GM18508 (cell line): ENCODE measurements at regions not wholly inside any gene's neighbourhood (a gene's known extent, or its start where the extent isn't known, plus 50 kb on each side); places are given as distances from the start of the nearest gene placed in this dataset.
A peak's percentile ranks its signal among the peaks of the same experiment; 100 is the strongest.

Source experiments
- ATAC-seq: cut with Tn5 transposase; IDR thresholded peaks from one replicate; pipeline ENCODE4 v1.9.1; 2021; ENCODE audit warnings: moderate number of reproducible peaks; ENCODE audit not compliant: insufficient read depth, unreplicated experiment

DNA sequence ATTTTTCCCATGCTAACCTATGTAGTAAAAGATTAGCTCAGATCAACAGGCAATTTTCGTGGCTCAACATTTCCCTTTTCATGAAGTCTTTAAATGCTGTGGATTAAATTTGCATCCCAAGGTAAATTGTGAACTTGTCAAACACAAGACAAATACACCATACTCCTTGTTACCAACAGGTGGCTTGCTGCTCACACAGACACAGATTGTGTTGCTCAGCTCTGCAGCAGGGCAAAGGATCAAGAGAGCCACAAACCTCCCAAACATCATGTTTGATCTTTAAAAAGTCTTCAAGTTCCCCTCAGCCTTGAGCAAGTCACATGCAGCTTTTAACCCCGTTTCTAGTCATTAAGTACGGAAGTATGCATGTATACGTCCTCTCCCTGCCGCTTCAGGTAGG lies 119.6 kb upstream of the CNTNAP4 start:
- ATAC-seq, result no peak

DNA sequence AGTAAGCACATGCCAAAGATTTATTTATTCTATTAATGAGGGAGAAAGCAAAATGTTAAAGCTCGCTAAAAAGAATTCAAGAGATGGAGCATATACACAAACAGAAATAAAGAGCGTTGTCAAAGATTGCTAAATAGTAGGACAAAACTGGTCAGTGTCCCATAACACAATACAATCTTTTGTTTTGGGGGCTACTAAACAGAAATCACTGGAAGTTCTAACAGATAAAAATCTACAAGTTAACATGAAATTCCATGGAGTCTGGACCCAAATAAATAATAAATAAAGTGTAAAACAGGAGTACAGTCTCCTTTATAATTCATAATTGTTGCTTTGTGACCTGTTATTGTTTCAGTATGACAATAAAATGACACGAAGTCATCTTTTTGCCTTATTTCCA lies 115.2 kb upstream of the CNTNAP4 start:
- no peak for ATAC-seq

DNA sequence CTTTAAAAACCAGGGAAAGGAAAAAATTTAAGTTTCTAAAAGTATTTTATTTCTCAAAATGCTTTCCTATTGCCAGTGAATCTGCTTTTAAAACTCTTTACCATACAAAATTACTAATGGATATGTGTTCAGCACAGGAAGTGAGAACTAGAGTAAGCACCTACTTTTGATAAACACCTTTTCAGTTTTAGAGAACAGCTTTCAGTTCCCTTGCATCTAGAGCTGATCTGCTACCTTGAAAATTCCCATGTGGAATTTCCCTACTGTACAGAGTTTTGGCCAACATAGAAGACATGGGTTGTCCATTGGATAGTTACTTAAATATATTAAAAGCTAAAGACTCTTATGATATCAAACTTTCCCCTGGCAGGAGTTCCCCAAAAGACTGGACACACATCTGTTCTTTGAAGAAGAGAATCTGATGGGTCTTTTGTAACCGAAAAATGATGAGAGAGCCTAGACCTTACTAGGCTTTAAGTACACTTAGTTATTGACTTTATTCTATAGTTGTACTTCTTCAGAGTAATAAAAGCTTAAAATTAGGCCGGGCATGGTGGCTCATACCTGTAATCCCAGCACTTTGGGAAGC lies 112.1 kb upstream of the CNTNAP4 start:
- ATAC-seq, result peak; percentile 68

DNA sequence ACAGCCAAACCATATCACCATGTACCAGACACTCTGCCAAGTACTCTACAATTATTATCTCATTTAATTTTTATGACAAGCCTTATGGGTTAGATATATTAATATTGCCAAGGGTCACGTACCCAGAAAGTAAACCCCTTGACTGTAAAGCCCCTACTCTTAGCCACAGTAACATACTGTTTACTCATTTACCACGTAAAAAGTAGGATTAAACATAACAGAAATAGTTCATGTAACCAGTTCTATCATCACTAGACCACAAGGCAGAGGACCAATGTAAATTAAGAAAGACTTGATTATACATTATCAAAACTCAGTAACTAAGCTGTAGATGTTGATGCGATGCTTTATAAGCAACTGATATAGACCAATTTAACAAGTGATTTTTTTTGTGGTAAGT lies 101.5 kb upstream of the CNTNAP4 start:
- peak; percentile 30 for ATAC-seq

DNA sequence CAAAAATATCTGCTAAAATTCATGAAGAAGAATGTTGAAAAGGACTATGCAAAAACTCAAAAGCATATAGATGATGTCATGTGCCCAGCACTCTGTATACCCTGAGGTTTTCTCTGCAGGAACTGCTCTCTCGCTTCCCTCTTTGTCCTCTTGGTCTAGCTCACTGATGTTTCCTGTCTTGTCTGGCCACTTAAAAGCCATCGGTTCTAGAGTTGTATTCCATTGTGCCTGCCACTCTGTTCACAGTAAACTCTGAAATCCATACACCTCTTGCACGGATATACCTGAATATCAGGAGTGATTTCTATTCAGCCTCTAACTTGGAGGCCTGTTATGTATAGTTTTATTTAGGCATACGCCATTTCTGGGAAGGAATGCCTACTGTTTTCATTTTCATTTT lies 101.0 kb upstream of the CNTNAP4 start:
- peak; percentile 95 for ATAC-seq

DNA sequence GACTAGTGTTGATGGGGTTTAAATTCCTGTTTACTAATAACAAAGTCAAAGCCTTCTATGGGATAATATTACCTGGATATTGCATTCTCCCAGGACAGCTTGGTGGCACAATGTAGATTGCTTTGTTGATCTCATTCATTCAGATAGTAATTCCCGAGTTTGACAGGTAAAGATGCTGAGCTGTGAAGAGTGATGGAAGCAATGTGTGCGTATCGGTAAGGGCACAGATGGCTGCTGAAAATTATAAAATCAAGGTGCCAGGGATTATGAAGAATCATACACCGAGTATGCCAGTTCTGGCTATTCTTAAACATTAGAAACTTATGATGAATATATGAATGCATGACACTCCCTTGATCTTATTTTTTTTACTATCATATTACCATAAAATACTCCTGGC lies 100.6 kb upstream of the CNTNAP4 start:
- no peak for ATAC-seq

DNA sequence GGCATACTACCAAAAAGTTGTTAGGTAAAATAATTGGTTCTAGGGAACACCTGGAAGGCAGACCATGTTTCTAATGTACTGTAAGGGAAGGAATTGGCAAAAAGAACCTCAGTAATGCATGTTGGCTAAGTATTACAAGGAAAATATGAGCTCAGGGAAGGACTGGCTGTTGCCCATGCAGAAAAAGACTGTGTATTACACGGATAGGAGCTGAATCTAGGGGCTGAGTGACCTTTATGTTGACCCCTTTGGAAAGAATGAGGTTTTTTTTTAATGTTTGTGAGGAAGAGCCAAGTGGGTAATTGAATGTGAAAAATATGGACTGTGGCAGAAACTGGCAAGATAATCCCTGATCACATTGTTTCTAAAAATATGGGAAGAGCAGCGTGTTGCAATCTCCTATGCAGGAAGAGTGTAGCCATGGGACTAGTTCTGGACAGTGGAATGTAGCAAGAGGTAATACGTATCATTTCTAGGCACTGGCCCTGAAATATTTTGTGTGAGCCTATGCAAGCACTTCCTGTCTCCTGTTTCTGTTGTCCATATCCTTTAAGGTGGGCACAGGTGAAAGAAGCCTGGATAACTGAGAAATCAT lies 95.1 kb upstream of the CNTNAP4 start:
- ATAC-seq, result no peak

DNA sequence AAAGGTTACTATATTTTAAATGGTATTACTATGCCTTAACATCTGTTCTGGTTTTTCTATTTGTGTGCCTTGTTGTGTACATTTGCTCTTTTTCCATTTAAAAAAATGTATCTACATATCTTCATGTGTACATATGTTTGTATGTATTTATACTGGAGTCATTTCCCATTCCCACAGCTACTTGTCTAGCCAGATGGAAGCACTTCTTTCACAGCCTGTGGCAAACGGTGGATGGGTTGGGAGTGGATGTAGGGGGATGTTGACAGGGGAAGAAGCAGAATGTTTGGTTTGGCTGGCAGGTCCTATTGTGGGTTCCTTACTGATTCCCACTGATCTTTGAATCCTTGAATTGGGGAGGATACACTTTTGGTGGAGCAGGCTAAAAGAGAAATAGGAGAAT lies 93.6 kb upstream of the CNTNAP4 start:
- ATAC-seq, result no peak

DNA sequence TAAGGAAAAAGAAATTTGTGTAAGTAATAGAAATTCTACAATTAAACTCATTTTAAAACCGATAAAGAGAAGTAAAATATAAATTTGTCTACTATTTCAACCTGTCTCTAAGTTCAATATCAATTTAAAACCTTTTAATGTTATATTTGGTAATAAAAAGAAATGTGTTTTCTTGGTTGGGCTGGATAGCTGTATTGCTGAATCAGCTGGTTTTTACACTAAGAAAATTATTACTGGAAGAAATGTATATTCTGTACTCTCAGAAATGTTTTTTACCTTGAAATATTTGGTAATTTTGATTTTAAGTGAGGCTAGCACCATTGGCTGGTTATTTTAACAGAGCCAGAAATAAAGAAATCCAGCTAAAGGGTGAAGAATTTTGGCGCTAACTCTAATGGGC lies 87.1 kb upstream of the CNTNAP4 start:
- ATAC-seq, result no peak

DNA sequence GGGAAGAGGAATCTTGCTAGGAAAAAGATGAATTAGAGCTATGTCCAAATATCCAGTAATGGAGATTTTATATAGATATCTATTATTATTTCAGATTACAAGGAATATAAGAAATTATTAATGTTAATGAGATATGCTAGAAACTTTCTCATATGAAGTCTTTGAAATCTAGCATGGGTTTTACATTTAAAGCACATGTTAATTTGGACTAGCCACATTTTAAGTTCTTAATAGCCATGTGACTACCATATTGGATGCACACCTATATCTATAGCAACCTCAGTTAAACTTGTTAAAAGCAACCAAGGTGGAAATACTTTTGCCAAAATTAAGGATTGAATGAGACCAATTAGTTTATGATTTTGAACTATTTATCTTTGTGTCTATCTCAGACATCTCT lies 86.7 kb upstream of the CNTNAP4 start:
- ATAC-seq, result no peak

DNA sequence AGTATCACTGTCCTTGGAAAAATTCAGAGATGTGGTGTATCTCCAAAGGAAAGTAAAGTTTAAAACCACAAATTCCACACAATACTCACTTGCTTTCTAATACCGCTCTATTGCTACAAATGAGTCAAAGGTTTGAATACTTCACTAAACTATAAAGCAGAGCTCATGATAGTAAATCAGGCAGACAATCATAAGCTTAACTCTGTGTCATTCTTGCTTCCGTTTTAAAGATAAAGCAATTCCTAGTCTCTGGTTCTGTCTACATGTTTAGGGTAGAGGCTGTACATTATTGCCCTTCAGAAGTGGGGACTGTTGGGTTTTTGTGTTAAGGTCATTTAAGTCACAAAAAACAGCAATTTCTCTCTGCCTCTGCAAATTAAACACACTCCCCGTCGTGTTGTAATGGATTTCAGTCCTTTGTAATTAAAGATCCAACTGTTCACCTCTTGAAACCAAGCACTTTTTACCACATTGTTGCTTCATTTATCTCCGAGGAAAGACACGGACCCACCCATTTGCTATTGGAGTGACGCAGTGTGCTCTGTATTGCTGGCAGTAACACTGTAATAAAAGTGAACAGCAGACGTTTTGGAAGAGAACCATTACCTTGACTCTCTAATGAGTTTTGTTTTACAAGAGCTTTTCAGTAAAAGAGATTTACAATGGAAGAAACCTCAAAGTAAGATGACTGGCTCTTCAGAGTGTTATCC lies 83.1 kb upstream of the CNTNAP4 start:
- no peak for ATAC-seq

DNA sequence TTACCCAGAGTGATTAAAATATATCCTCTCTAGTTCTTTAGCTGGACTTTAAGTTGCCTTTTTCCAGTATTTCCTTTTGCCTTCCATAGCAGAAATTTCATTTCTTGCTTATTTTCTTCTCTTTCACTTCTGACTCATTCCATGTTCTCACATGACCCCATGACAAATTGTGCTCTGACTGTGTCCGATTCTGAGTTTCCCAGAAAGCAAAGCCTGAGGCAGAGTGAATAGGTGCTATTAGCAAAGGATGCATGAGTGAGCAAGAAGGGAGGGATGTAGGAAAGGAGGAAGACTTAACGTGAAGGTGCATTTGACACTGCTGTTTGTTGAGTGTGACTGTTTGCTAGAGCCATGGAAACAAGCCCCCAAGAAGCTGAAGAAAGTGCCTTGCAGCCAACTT lies 82.6 kb upstream of the CNTNAP4 start:
- no peak for ATAC-seq

DNA sequence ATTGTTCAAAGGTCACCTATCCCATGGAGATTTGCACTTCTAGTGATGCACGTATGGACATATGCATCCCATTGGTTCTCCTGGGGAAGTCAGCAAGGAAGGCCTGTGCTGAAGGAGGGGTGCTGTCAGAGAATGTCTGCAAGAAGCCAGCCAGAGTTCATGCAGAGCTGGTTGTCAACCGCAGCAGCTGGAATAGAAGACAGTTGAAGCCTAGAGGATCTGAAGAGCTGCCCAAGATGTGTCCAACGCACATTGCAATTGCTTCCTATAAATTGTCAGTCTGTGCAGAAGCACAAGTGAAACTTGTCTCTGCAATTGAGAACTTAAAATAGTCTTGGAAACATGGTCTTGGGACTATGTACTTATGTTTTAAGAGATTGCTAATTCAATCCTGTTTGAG lies 82.1 kb upstream of the CNTNAP4 start:
- ATAC-seq, result no peak

DNA sequence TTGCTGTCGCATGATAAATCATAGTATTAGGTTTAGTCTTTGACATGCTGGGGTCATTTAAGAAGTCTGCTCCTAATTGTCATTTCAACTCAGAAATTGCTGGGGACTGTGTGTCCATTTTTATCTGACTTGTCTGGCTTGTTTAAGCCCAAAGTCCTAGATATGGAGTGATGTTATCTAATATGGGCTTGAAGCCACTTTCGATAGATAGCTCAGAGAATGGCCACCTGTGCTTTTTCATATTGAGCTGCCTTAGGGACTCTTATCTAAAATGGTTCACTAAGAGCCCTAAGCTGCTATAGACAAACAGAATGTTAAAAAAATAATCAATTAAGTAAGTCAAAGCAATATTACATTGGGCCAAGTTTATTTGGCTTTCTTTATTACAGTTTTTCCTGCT lies 81.6 kb upstream of the CNTNAP4 start:
- ATAC-seq, result no peak

DNA sequence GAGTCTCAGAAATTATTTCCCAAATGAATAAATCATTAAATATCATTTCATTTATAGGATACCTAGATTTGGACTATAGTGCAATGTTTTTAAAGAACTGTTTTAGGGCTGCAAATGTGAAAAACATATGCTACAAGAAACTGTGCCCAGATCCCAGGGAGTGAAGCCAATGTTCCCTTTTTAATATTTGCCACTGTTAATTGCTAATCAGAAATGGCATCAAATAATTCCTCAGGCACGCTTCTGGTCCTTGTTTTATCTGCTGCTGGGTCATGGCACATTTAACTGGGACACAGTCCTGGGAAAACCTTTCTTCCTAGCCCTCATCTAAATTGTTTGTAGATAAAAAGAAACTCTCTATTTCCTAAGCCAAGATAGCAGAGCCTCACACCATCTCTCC lies 79.3 kb upstream of the CNTNAP4 start:
- no peak for ATAC-seq

DNA sequence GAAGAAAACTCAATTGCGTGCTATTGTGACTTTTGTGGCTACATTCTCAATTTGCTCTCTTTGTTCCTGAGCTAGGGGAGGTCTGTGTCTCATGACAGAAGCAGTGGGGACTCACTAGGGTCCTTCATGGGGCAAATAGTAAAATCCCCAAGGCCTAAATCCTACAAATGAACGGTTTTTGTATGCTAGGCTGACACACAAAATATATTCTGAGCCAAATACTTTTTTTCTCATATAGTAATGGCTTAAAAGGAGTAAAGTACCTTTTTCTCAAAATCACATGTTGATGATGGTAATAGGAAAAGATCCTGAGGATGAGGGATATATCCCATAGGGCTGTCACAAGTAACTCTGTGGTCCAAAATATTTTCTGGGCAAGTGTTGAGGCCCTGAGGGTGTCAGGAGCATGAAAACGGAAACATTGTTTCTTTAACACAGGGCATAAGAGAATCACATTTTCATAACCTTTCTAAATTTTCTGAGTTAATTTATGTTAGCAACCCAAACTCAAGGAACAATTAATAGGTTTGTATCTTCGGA lies 77.5 kb upstream of the CNTNAP4 start:
- ATAC-seq, result no peak

DNA sequence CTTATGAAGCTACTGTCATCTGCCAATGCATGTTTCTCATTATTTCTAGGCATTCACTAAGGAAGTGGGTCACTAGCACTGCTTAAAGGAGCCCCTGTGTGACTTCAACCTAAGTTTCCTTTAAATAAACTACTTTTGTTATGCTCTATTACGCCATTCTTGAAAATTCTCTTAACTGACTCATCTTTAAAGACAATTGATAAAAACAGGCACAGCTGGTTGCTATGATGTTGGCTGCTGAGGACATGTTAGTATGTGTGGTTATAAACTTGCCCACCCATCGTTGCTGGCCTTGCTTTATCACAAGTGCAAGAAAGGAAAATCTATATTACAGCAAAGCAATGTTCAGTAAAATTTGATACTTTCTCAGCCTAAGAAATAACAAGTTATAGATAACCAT lies 75.8 kb upstream of the CNTNAP4 start:
- no peak for ATAC-seq

DNA sequence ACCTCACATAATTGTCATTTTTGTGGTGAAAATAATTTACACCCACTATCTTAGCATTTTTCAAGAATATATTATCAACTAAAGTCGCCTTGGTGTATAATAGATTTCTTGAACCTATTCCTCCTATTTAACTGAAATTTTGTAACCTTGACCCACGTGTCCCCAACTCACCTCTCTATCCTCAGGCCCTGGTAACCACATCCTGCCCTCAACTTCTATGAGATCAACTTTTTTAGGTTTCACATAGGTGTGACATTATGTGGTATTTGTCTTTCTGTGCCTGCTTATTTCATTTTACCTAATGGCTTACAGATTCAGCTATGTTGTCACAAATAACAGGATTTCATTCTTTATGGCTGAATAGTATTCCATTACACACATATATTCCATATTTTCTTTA lies 73.0 kb upstream of the CNTNAP4 start:
- peak; percentile 59 for ATAC-seq

DNA sequence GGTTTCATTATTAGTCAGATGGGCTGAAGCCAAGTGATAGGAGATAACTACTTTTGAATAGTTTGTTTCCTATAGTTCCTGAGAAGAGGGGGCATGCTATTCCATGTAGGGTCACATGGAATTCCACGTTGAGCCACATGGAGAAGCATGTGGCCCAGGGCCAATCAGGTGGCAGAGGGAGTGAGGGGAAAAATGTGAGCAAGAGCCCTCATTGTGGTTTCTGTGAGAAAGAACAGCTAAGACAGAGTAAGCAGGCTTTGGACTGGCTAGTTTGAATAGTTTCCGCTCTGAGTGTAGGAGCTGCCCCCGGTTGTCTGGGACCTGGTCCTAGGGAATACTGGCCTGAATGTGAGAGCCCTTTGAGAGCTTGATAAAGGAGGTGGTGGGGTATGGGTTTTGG lies 69.9 kb upstream of the CNTNAP4 start:
- no peak for ATAC-seq

DNA sequence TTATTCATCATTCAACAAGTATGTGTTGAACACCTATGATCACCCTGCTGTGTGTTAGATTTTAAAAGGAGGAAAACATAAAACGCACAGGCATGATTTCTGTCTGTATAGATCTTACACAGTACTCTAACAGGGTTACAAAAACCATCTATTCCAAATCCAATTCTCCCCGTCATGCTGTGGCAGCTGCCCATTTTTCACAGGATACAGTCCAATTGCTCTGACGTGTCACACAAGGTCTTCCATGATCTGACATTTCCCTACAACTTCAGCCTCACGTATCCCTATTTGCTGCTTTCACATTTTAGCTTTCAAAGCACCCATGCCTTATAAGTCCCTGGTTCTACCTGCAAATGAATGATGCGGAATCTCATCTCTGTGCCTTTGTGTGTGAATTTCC lies 67.0 kb upstream of the CNTNAP4 start:
- no peak for ATAC-seq

DNA sequence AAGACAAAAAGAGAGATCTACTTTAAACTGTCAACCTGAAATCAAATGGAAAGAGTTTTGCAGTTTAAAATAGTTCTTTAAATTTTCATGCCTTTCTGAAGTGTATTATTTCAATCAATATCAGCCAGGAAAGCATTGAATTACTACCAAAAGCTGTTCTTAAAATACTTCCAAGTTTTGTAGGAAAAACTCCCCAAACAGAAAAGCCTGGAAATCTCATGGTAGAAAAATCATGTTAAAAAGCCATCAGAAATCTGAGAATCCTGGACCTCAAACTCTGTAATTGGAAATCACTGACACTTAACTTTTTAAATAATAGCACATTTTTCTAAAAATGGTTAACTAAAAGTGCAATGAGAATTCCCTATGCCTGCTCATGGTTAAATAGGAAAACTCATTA lies 63.3 kb upstream of the CNTNAP4 start:
- no peak for ATAC-seq

DNA sequence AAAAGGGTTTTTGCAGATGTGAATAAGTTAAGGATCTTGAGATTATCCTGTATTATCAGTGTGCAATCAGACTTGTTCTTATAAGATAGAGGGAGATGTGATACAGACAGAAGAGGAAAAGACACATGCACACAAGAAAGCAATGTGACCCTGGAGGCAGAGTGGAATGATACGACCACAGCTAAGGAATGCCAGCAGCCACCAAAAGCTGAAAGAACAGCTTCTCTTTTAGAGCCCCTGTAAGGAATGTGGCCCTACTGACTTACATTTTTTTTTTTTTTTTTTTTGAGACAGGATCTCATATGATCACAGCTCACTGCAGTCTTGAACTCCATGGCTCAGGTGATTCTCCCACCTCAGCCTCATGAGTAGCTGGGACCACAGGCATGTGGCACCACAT lies 62.3 kb upstream of the CNTNAP4 start:
- no peak for ATAC-seq
